DND-41 (cell line): ENCODE measurements at regions not wholly inside any gene's neighbourhood (a gene's known extent, or its start where the extent isn't known, plus 50 kb on each side); places are given as distances from the start of the nearest gene placed in this dataset.

Experiments used
- ATAC-seq: fragments of 200-7000 bp; cut with Tn5 transposase; 3 replicates; pipeline ENCODE4 v1.9.1; 2021; ENCODE audit warnings: low read depth; ENCODE audit not compliant: insufficient read depth
- DNase-seq: peaks from one replicate; pipeline ENCODE4 v3.0.0-alpha.2; 2020
- H2AFZ ChIP-seq: 2 replicates; pipeline ENCODE4 v1.6.0; 2012; ENCODE audit warnings: low read depth, low read length
- H3K27ac ChIP-seq: 2 replicates; pipeline ENCODE4 v1.5.1; 2012; ENCODE audit warnings: low read length, inconsistent platforms
- H3K27me3 ChIP-seq: fragments of 200-600 bp; sonication (generic); 2 replicates; pipeline ENCODE4 v1.6.0; 2012; ENCODE audit warnings: low read length, mild to moderate bottlenecking, inconsistent platforms; ENCODE audit not compliant: insufficient read depth, poor library complexity
- H3K36me3 ChIP-seq: 2 replicates; pipeline ENCODE4 v1.5.1; 2012; ENCODE audit warnings: low read length, inconsistent platforms; ENCODE audit not compliant: insufficient read depth
- H3K4me1 ChIP-seq: 2 replicates; pipeline ENCODE4 v1.5.1; 2012; ENCODE audit warnings: mild to moderate bottlenecking, low read length; ENCODE audit not compliant: insufficient read depth
- H3K4me2 ChIP-seq: 2 replicates; pipeline ENCODE4 v1.6.0; 2012; ENCODE audit warnings: mild to moderate bottlenecking, moderate library complexity, low read length, inconsistent platforms; ENCODE audit not compliant: insufficient read depth
- H3K4me3 ChIP-seq, 2 experiments: fragments of 200-600 bp in 1 of 2; shearing (Covaris generic) in 1 of 2; 2 replicates each; pipeline ENCODE4 v1.5.1; 2012 to 2016; ENCODE audit warnings: inconsistent platforms in 2 of 2, low read length in 2 of 2, mild to moderate bottlenecking in 2 of 2, low read depth in 1 of 2, moderate library complexity in 1 of 2
- H3K79me2 ChIP-seq: 2 replicates; pipeline ENCODE4 v1.6.0; 2012; ENCODE audit warnings: low read length, inconsistent platforms; ENCODE audit not compliant: insufficient read depth
- H3K9ac ChIP-seq: 2 replicates; pipeline ENCODE4 v1.6.0; 2012; ENCODE audit warnings: low read depth, mild to moderate bottlenecking, inconsistent platforms, low read length, moderate library complexity
- H3K9me3 ChIP-seq: 2 replicates; pipeline ENCODE4 v1.5.1; 2012; ENCODE audit warnings: low read length, moderate library complexity, mild to moderate bottlenecking, inconsistent platforms; ENCODE audit not compliant: insufficient read depth, severe bottlenecking
- H4K20me1 ChIP-seq: 2 replicates; pipeline ENCODE4 v1.6.0; 2012; ENCODE audit warnings: low read length; ENCODE audit not compliant: insufficient read depth
- EZH2 ChIP-seq: IDR thresholded peaks from 3 replicates; pipeline ENCODE4 v1.6.1; 2012; ENCODE audit warnings: borderline replicate concordance, low read depth, mild to moderate bottlenecking, moderate library complexity, low read length, inconsistent platforms; ENCODE audit not compliant: severe bottlenecking
- TF ChIP-seq, protein P1 (sequence below): IDR thresholded peaks from 2 replicates; pipeline ENCODE4 v1.5.1; 2012; ENCODE audit warnings: borderline replicate concordance, low read length, moderate library complexity, mild to moderate bottlenecking; ENCODE audit not compliant: poor library complexity, severe bottlenecking; ENCODE audit errors: extremely low read depth

DNA sequence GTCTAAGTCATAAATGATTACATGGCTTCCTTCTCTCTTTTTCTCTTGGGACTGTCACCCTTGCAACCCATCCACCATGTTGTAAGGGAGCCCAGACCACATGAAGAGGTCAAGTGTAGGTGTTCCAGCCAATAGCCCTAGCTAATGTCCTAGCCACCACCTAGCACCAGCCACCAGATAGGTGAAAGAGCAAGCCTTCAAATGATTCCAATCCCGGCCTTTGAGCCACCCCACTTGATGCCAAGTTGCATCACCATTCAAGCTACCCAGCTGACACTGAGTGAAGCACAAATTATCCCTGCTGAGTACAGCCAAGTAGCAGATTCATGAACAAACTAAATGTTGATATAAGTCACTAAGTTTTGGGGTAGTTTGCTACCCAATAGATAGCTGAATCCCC lies 274.3 kb downstream of the BCOR start:
- H3K36me3 ChIP-seq: no peaks in the 10 kb centered on the region
- no peak for TF ChIP-seq EZH2
- TF ChIP-seq, protein P1, sequence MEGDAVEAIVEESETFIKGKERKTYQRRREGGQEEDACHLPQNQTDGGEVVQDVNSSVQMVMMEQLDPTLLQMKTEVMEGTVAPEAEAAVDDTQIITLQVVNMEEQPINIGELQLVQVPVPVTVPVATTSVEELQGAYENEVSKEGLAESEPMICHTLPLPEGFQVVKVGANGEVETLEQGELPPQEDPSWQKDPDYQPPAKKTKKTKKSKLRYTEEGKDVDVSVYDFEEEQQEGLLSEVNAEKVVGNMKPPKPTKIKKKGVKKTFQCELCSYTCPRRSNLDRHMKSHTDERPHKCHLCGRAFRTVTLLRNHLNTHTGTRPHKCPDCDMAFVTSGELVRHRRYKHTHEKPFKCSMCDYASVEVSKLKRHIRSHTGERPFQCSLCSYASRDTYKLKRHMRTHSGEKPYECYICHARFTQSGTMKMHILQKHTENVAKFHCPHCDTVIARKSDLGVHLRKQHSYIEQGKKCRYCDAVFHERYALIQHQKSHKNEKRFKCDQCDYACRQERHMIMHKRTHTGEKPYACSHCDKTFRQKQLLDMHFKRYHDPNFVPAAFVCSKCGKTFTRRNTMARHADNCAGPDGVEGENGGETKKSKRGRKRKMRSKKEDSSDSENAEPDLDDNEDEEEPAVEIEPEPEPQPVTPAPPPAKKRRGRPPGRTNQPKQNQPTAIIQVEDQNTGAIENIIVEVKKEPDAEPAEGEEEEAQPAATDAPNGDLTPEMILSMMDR: no peak
- DNase-seq: no peak
- no peaks in the 10 kb centered on the region for H3K27me3 ChIP-seq
- H4K20me1 ChIP-seq: no peaks in the 10 kb centered on the region
- no peak overlapping the region for H3K9ac ChIP-seq
- no peak overlapping the region for H3K4me2 ChIP-seq
- no peaks in the 10 kb centered on the region for H3K4me1 ChIP-seq
- H3K79me2 ChIP-seq: no peaks in the 10 kb centered on the region
- no peak for ATAC-seq
- no peak overlapping the region for H3K27ac ChIP-seq
- H2AFZ ChIP-seq: no peak overlapping the region
- H3K9me3 ChIP-seq: no peaks in the 10 kb centered on the region
- H3K4me3 ChIP-seq: no peak overlapping the region

DNA sequence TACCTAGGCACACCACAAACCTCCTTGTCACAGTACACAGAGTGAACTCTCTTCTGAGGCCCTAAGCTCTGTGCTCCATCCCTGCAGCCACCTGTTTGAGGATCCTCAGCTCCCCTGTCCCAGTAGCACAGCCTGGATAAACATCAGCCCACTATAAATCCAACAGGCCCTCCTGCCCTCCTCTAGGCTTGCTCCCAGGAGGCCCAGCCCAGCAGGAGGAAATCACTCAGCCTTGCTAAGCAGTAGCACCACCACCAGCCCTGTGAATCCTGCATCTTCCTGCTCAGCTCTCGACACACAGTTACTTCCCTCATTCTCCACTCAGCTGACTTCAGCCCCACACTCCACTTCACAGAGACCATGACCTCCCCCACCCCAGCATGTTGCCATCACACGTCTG lies 273.9 kb downstream of the BCOR start:
- H2AFZ ChIP-seq: no peak overlapping the region
- H4K20me1 ChIP-seq: no peaks in the 10 kb centered on the region
- H3K4me2 ChIP-seq: no peak overlapping the region
- no peaks in the 10 kb centered on the region for H3K79me2 ChIP-seq
- TF ChIP-seq, protein P1: no peak
- TF ChIP-seq EZH2: no peak
- no peak overlapping the region for H3K27ac ChIP-seq
- no peak overlapping the region for H3K9ac ChIP-seq
- no peak overlapping the region for H3K4me3 ChIP-seq
- H3K9me3 ChIP-seq: no peaks in the 10 kb centered on the region
- H3K36me3 ChIP-seq: no peaks in the 10 kb centered on the region
- no peaks in the 10 kb centered on the region for H3K27me3 ChIP-seq
- ATAC-seq: peak; percentile 70
- no peaks in the 10 kb centered on the region for H3K4me1 ChIP-seq
- peak; percentile 23 for DNase-seq

DNA sequence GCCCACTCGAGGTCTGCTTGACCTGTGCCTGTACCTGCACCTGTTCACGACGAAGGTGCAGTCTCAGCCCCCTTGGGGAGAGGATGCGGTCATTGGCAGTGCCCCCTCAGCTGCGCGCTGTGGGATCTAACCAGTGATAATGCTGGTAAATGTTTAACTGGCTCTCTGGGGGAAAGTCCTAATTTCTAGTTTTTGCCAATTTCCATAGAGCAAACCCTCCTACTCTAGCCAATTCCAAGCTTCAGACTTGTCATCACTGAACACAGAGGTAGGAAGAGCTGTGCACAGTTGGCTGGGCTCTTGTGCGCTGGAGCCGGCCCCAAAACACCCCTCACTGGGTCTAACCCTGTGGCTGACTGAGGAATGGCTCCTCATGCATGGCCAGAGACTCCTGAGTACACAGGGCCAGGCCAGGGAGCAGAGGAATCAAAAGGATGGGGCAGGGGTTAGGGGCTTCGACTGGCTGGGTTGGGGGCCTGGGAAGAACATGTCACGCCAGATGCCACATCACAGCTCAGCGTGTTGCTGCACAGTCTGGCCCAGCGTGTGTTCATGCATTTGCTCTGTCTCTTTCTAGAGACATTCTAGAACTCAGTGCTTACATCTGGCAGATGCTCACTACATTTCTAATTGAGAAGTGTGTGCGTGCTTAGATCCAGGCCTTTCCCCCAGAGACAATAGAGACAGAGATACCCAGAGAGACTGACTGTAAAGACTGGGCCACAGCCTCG lies 270.8 kb downstream of the BCOR start:
- Histone ChIP-seq H3K27ac (no peak overlapping the region), H3K4me1 (no peaks in the 10 kb centered on the region), H2AFZ (no peak overlapping the region), H3K36me3 (no peaks in the 10 kb centered on the region), H3K9ac (no peak overlapping the region), H4K20me1 (no peaks in the 10 kb centered on the region), H3K4me2 (no peak overlapping the region), H3K27me3 (no peaks in the 10 kb centered on the region), H3K79me2 (no peaks in the 10 kb centered on the region), H3K4me3 (no peak overlapping the region), H3K9me3 (no peaks in the 10 kb centered on the region)
- DNase-seq (no peak), ATAC-seq (no peak)
- TF ChIP-seq, protein P1: no peak
- TF ChIP-seq EZH2: no peak

DNA sequence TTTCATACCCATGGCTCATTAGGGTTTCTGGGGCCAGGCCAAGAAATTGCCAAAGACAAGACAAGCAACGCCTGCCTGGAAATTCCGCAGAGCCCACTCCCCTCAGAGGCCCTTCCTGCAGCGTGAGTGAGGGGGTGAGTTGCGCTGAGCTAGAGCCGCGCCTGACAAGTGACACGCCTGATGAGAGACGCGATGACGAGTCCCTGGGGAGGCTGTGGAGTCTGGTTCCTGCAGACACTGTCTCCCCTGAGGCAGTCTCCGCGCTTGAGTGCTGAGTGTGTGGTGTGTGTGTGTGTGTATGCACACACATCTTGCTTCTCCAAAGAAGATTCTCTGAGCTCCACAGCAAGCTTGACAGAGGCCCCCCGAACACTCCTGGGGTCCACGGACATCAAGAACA lies 269.8 kb downstream of the BCOR start:
- Histone ChIP-seq H3K9me3 (no peaks in the 10 kb centered on the region), H3K4me1 (no peaks in the 10 kb centered on the region), H3K9ac (no peak overlapping the region), H3K27ac (no peak overlapping the region), H4K20me1 (no peaks in the 10 kb centered on the region), H3K36me3 (no peaks in the 10 kb centered on the region), H3K4me2 (no peak overlapping the region), H3K27me3 (no peaks in the 10 kb centered on the region), H3K79me2 (no peaks in the 10 kb centered on the region), H2AFZ (no peak overlapping the region), H3K4me3 (no peak overlapping the region)
- peak; percentile 48; the same call in 1 of the 3 replicates for ATAC-seq
- peak; percentile 25 for DNase-seq
- TF ChIP-seq, protein P1: no peak
- TF ChIP-seq EZH2: no peak
